ENCODE measurements at regions not wholly inside any gene's neighbourhood (a gene's known extent, or its start where the extent isn't known, plus 50 kb on each side); places are given as distances from the start of the nearest gene placed in this dataset.

GRCh38 chr1:63038586-63038985 is 254.7 kb downstream of the ATG4C start:
- intact Hi-C loops (cut with micrococcal nuclease): no loop called here

DNA sequence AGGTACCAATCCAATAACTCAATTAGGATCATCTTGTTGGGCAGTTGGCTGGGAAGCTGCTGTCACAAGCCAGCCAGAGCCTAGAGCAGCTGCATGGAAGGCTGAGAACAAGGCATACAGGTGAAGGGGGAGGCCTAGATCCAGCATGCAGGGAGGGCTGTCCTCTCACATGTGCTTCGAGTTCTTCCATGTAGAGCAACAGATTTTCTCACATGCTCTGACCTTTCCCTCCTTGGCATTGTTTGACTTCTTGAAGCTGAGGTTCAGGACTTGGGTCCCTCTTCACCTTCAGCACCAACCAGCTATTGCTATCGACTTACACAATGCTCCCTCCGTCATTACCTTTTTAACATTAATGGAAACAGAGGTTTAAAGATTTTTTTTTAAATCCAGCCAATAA is 257.7 kb downstream of the ATG4C start:
- intact Hi-C loops (cut with micrococcal nuclease): no loop called here

- intact Hi-C loops (cut with micrococcal nuclease): no loop called here
These were observed 258.3 kb downstream of the ATG4C start for GRCh38 chr1:63042278-63042677.

GRCh38 chr1:63046539-63046938 is 262.6 kb downstream of the ATG4C start:
- intact Hi-C loops (cut with micrococcal nuclease): no loop called here

DNA sequence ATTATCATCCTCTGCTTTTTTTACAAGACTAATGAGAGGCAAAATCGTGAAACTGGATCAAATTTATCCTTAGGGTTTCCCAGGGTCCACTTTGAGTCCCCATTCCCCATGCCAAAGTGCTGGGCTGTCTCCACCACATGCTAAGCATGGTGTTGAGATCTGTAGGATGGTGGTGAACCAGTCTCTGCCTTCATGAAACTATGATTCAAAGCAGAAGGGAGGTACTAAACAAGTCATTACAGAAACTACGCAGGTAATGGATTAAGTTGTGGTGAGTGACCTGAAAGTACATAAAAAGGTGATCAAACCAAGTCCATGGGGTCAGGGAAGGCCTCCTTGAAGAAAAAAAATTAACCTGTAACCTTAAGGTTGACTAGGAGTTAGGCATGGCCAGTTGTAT is 265.2 kb downstream of the ATG4C start:
- intact Hi-C loops (cut with micrococcal nuclease): no loop called here

GRCh38 chr1:63051356-63051755 is 267.4 kb downstream of the ATG4C start:
- intact Hi-C loops (cut with micrococcal nuclease): no loop called here

GRCh38 chr1:63051886-63052285 is 268.0 kb downstream of the ATG4C start:
- intact Hi-C loops (cut with micrococcal nuclease): no loop called here

GRCh38 chr1:63054184-63054583 is 268.2 kb upstream of the FOXD3 start:
- intact Hi-C loops (cut with micrococcal nuclease): no loop called here

DNA sequence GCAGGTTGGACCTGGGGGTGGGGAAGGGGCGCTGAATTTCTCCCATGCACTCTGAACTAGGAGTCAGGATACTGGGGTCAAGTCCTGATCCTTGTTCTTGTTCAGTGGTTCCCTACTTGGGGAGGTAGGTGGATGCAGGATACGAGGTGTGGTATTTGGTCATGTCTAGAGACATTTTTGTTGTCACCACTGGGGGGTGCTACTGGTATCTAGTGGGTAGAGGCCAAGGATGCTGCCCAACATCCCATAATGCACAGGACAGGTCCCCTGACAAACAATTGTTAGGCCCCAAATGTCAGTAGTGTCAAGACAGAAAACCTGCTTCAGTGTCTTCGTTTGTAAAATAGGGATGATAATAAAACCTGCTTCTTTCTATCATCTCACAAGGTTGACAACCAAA is 259.0 kb upstream of the FOXD3 start:
- intact Hi-C loops (cut with micrococcal nuclease): no loop called here

GRCh38 chr1:63064135-63064534 is 258.2 kb upstream of the FOXD3 start:
- intact Hi-C loops (cut with micrococcal nuclease): no loop called here

DNA sequence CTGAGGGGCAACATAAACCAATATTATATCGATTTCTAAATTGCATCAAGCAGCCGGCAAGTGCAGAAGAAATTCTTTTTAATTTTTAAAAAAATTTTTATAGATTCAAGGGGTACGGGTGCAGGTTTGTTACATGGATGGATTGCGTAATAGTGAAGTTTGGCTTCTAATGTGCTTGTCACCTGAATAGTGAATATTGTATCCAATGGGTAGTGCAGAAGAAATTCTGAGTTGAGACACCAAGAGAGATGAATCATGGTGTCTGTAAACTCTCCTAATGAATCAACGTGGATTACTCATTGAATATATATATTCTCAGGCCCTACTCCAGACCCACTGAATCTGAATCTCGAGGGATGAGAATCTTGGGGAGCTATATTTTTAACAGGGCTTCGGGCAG is 253.7 kb upstream of the FOXD3 start:
- intact Hi-C loops (cut with micrococcal nuclease): no loop called here

DNA sequence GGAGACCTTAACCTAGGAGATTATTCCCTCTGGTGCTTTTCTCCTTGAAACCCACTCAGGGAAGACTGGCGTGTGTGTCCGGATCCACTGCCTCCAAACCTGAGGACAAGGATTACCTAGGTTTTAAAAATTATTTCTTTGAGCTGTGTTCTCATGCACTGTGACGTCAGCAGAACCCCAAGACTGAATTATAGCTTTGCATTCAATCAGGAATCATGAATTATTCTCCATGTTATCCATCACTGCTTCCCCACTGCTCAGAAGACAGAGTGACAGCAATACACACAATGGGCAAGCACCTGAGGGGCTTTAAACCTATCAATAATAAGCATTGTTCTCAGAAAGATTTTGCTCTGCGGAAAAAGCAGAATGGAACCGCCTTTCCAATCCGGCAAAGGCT is 253.2 kb upstream of the FOXD3 start:
- intact Hi-C loops (cut with micrococcal nuclease): no loop called here

GRCh38 chr1:63073309-63074306 is 248.8 kb upstream of the FOXD3 start:
- intact Hi-C loops (cut with micrococcal nuclease): no loop called here

DNA sequence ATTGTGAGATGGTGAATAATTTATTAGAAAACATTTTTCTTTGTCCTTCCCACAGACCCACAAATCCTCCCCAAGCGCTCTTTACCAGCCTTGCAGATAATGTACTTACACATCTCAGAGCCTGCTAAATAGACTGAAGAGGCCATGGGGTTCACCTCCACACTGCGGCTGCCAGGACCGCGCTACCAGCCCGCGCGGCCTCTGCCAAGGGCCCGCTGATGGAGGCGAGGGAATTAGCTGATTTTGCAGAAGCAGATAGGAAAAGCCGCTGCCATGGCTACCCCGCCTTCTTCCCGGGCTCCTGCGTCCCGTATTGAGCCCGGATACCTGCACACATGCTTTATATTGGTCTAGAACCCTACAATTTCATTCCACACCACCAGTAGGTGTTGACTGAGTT is 248.0 kb upstream of the FOXD3 start:
- intact Hi-C loops (cut with micrococcal nuclease): no loop called here

DNA sequence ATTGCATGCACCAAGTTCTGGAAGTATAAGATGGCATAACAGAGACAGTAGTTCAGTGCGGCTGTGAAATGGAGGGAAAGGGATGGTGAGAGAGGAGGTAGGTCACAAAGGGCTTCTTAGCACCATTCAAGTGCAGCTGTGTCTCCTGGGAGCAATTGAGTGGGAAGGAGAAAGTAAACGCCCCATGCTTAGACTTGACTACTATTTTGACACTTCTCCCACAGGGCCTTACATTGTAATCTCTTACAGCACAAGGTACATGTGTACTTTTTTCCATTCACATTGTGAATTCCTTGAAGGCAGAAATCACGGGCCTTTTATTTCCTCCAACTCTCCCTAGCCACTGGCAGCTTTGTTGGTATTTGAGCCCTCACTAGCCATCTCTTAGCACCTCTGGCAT is 239.6 kb upstream of the FOXD3 start:
- intact Hi-C loops (cut with micrococcal nuclease): no loop called here

DNA sequence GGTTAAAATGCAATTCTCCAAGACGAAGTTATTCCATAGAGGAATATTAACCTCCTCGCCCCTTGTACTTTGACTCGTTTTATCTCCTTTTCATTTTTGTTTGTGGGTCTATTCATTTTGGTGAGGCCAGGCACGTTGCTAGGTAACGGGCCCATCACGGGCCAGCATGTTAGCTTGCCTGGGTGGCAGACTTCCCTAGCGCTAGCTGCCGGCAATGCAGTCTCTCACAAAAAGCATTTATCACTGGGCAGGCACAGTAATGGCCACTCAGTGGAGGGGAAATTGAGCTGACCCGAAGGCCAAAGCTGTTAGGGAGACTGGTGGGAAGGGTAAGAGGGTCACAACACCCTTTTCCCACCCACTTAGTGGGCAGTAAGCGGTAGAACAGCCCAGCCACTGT is 234.4 kb upstream of the FOXD3 start:
- intact Hi-C loops (cut with micrococcal nuclease): no loop called here

DNA sequence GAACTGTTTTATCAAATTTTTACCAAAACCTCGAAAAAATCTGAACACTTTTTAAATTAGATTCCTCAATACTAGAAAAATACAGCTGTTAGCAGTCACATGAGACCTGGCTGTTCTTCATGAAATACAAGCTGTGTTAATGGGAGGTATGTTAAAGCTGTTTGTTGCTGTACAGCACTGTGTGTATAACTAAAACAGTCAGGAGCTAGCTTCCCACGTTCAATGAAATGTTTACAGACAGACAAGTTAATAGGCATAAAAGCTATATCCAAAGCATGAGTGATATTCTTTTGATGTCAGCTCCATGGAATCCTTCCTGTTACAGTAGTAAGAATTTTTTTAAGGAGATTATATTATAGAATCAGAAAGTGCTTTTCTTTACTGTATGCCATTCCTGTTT is 223.2 kb upstream of the FOXD3 start:
- intact Hi-C loops (cut with micrococcal nuclease): no loop called here

- intact Hi-C loops (cut with micrococcal nuclease): no loop called here
These were observed 221.0 kb upstream of the FOXD3 start for GRCh38 chr1:63101336-63101735.

DNA sequence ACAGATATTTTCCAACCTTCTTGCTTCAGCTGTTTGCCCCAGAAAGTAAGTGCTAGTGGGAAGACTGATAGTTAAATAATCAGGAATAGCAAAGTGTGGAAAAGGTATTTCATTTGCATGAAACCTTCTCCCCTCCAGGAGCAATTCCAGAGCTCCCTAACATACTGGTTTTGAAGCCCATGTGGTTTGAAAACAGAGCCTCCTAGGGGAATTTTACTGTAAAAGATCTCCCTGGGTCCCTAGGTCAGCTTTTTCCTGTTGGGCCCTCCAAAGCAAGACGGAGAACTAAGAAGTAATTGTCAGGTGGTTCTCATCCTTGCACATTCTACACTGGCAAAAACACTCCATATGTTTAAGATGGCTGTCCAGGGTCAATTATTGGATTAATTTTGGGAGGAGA is 218.7 kb upstream of the FOXD3 start:
- intact Hi-C loops (cut with micrococcal nuclease): no loop called here

DNA sequence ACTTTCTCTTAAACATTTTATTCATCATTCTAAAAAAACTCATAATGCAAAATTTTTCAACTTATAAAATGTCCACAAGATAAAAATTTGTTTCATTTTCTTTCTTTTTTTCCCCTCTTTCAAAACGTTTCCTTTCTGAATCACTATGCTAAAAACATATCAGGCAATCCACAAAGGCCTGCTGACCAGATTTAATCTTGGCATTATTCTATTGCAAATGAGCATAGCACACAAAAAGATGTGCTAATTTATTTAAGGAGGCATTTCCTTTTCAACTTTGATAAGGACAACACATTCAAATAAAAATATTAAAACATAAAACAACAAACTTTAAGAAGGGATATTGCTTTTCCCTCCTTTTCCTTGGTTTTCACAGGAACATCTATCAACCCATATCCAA is 215.3 kb upstream of the FOXD3 start:
- intact Hi-C loops (cut with micrococcal nuclease): no loop called here

GRCh38 chr1:63108206-63108605 is 214.2 kb upstream of the FOXD3 start:
- intact Hi-C loops (cut with micrococcal nuclease): no loop called here

- intact Hi-C loops (cut with micrococcal nuclease): no loop called here
These were observed 210.0 kb upstream of the FOXD3 start for GRCh38 chr1:63112155-63112900.

GRCh38 chr1:63115527-63115926 is 206.8 kb upstream of the FOXD3 start:
- intact Hi-C loops (cut with micrococcal nuclease): no loop called here
